Osteocyte (in vitro differentiated cells): ENCODE measurements at regions not wholly inside any gene's neighbourhood (a gene's known extent, or its start where the extent isn't known, plus 50 kb on each side); places are given as distances from the start of the nearest gene placed in this dataset.

ENCODE experiments used
- DNase-seq: peaks from one replicate; pipeline ENCODE4 v3.0.0; 2021; ENCODE audit warnings: mixed read lengths; ENCODE audit not compliant: unreplicated experiment; ENCODE audit errors: extremely low spot score
- H3K27ac Mint-ChIP-seq: one replicate; pipeline ENCODE4 v1.8.0; 2021; ENCODE audit warnings: mild to moderate bottlenecking, mixed read lengths; ENCODE audit not compliant: unreplicated experiment
- H3K27me3 Mint-ChIP-seq: one replicate; pipeline ENCODE4 v1.8.0; 2021; ENCODE audit warnings: mixed read lengths; ENCODE audit not compliant: unreplicated experiment
- H3K36me3 Mint-ChIP-seq: one replicate; pipeline ENCODE4 v1.8.0; 2021; ENCODE audit warnings: mixed read lengths; ENCODE audit not compliant: unreplicated experiment
- H3K4me1 Mint-ChIP-seq: one replicate; pipeline ENCODE4 v1.8.0; 2021; ENCODE audit warnings: mixed read lengths; ENCODE audit not compliant: unreplicated experiment
- H3K4me3 Mint-ChIP-seq: one replicate; pipeline ENCODE4 v1.8.0; 2021; ENCODE audit warnings: mild to moderate bottlenecking, moderate library complexity, mixed read lengths; ENCODE audit not compliant: unreplicated experiment
- H3K9me3 Mint-ChIP-seq: one replicate; pipeline ENCODE4 v1.8.0; 2021; ENCODE audit warnings: mixed read lengths; ENCODE audit not compliant: unreplicated experiment
- TF ChIP-seq, protein P1 (sequence below): fragments of 200-600 bp; sonication (generic); IDR thresholded peaks from 2 replicates; pipeline ENCODE4 v1.5.0; 2021; ENCODE audit warnings: antibody characterized with exemption, mild to moderate bottlenecking, moderate library complexity

DNA sequence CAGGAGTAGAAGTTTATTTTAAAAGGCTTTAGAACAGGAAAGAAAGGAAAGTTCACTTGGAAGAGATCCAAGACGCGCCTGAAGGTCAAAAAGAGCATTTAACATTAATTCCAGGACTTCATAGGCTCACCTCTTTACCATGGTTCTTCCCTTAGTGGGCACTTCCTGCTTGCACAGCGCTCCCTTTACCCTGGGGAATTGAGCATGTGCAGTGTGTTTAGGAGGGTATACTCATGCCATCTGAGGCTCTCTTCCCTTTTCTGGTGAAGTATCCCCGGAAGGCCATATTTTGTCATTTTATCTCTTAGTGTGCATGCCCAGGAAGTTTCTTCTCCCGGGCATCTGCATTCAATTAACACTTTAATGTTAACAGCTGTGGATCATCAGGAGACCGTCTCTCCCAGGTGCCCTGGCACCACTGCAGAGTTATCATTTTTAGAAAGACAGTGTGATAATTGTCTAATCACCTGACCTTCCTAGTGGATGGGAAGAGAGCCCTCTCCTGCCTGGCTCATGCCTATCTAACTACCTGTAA, 66.1 kb upstream of the ABCC4 start:
- TF ChIP-seq, protein P1, sequence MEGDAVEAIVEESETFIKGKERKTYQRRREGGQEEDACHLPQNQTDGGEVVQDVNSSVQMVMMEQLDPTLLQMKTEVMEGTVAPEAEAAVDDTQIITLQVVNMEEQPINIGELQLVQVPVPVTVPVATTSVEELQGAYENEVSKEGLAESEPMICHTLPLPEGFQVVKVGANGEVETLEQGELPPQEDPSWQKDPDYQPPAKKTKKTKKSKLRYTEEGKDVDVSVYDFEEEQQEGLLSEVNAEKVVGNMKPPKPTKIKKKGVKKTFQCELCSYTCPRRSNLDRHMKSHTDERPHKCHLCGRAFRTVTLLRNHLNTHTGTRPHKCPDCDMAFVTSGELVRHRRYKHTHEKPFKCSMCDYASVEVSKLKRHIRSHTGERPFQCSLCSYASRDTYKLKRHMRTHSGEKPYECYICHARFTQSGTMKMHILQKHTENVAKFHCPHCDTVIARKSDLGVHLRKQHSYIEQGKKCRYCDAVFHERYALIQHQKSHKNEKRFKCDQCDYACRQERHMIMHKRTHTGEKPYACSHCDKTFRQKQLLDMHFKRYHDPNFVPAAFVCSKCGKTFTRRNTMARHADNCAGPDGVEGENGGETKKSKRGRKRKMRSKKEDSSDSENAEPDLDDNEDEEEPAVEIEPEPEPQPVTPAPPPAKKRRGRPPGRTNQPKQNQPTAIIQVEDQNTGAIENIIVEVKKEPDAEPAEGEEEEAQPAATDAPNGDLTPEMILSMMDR, result no peak
- Mint-ChIP-seq H3K27ac (no peak overlapping the region), H3K4me3 (no peak overlapping the region), H3K27me3 (peaks cover 9% of the 10 kb centered on the region), H3K4me1 (peaks cover 2% of the 10 kb centered on the region), H3K36me3 (no peaks in the 10 kb centered on the region), H3K9me3 (no peaks in the 10 kb centered on the region)
- DNase-seq, result no peak

DNA sequence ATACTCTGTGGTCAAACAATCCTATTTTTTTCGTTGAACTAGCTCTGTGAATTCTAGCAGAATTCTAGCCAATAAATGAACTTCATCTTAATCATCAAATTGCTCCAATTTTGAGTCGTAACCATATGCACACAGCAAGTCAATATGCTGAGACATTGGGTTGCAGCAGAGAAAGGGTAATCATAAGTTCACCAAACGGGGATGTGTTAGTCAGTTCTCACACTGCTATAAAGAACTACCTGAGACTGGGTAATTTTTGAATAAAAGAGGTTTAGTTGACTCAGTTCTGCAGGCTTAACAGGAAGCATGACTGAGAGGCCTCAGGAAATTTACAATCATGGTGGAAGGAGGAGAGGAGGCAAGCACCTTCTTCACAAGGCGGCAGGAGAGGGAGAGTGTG, 67.7 kb upstream of the ABCC4 start:
- Mint-ChIP-seq H3K4me1 (peaks cover 2% of the 10 kb centered on the region), H3K27ac (no peak overlapping the region), H3K9me3 (no peaks in the 10 kb centered on the region), H3K36me3 (no peaks in the 10 kb centered on the region), H3K27me3 (peaks cover 13% of the 10 kb centered on the region), H3K4me3 (no peak overlapping the region)
- DNase-seq, result no peak
- TF ChIP-seq, protein P1, result no peak

DNA sequence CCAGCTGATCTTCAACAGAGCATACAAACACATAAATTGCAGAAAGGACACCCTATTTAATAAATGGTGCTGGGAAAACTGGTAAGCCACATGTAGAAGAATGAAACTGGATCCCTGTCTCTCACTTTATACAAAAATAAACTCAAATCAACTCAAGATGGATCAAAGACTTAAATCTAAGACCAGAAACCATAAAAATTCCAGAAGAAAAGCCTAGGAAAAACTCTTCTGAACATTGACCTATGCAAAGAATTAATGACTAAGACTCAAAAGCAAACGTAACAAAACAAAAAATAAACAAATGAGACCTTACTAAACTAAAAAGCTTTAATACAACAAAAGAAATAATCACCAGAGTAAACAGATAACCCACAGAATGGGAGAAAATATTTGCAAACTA, 74.5 kb upstream of the ABCC4 start:
- Mint-ChIP-seq H3K4me3 (no peak overlapping the region), H3K36me3 (no peaks in the 10 kb centered on the region), H3K4me1 (peaks cover 5% of the 10 kb centered on the region), H3K27me3 (peaks cover 16% of the 10 kb centered on the region), H3K9me3 (peaks cover 8% of the 10 kb centered on the region), H3K27ac (no peak overlapping the region)
- TF ChIP-seq, protein P1, result no peak
- DNase-seq, result no peak

DNA sequence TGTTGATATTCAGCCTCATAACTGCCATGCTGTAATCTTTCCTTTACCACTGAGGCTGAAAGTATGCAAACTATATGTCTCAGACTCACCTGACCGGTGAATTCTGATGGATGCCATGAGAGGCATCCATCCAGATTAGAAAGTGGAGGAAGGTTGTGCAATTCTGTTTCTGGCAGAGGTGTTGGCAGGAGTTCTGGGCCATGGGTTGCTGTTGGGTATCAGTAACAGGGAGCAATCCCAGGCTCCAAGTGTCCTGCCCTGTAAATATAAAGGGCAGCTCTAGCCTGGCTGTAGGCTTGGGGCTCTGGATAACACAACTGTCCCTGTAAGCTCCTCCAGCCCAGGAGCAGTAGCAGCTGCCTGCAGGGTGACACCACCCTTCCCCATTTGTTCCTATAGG, 77.4 kb upstream of the ABCC4 start:
- Mint-ChIP-seq H3K4me1 (peaks cover 7% of the 10 kb centered on the region), H3K27ac (no peak overlapping the region), H3K9me3 (peaks cover 8% of the 10 kb centered on the region), H3K36me3 (no peaks in the 10 kb centered on the region), H3K4me3 (no peak overlapping the region), H3K27me3 (peaks cover 12% of the 10 kb centered on the region)
- DNase-seq, result no peak
- TF ChIP-seq, protein P1, result no peak

DNA sequence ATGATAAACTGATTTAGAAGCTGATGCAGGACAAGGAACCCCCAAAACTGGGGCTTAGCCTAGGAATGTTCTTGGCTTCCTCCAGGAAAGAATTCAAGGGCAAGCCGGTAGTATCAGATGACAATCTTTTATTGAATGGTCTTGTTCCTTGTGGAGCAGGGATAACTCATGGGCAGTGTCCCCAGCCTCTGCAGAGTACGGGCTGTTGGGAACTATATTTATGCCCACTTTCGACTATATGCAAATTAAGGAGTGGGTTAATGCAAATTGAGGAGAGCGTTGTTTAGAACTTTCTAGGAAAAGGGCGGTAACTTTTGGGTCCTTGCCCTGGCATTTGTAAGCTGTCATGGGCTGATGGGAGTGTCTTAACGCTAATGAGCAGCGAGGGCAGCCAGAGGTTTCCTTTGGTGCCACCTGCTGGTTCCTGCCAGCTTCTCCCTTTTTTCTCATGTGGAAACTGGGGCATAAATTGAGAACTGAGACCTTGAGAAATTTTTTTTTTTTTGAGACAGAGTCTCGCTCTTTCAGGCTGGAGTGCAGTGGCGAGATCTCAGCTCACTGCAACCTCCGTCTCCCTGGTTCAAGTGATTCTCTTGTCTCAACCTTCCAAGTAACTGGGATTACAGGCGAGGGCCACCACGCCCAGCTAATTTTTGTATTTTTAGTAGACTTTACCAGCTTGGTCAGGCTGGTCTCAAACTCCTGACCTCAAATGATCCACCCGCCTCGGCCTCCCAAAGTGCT, 79.4 kb upstream of the ABCC4 start:
- H3K27ac Mint-ChIP-seq, result no peak overlapping the region
- no peak overlapping the region for H3K4me3 Mint-ChIP-seq
- H3K9me3 Mint-ChIP-seq, result peaks cover 4% of the 10 kb centered on the region
- H3K4me1 Mint-ChIP-seq, result peaks cover 7% of the 10 kb centered on the region
- peak; percentile 86 for DNase-seq
- TF ChIP-seq, protein P1, result peak; percentile 92
- H3K36me3 Mint-ChIP-seq, result no peaks in the 10 kb centered on the region
- H3K27me3 Mint-ChIP-seq, result peaks cover 5% of the 10 kb centered on the region
